Stomach (tissue), 4 donors: ENCODE measurements at regions not wholly inside any gene's neighbourhood (a gene's known extent, or its start where the extent isn't known, plus 50 kb on each side); places are given as distances from the start of the nearest gene placed in this dataset.

Source experiments
- EP300 ChIP-seq: sonication (generic); formaldehyde crosslinking; IDR thresholded peaks from one replicate; pipeline ENCODE4 v1.6.1; 2017; ENCODE audit warnings: antibody characterized with exemption
- POLR2A ChIP-seq, 4 donors: fragments of 450-650 bp; IDR thresholded peaks; one replicate each; pipeline ENCODE4 v1.6.1; 2016; ENCODE audit warnings: antibody characterized with exemption in 4 of 4, control low read depth in 2 of 4, mild to moderate bottlenecking in 1 of 4, moderate library complexity in 1 of 4
- POLR2AphosphoS5 ChIP-seq, 3 donors: sonication (generic); formaldehyde crosslinking; IDR thresholded peaks; one replicate each; pipeline ENCODE4 v1.6.1; 2016; ENCODE audit warnings: antibody characterized with exemption in 3 of 3
- TF ChIP-seq, protein P1 (sequence below), 7 experiments: fragments of 450-650 bp in 4 of 7; fragments of 200-600 bp in 3 of 7; sonication (generic) in 3 of 7; IDR thresholded peaks; one replicate each; pipeline ENCODE4 v1.5.1; 2016 to 2019; ENCODE audit warnings: antibody characterized with exemption in 7 of 7, control low read depth in 2 of 7, mild to moderate bottlenecking in 1 of 7

DNA sequence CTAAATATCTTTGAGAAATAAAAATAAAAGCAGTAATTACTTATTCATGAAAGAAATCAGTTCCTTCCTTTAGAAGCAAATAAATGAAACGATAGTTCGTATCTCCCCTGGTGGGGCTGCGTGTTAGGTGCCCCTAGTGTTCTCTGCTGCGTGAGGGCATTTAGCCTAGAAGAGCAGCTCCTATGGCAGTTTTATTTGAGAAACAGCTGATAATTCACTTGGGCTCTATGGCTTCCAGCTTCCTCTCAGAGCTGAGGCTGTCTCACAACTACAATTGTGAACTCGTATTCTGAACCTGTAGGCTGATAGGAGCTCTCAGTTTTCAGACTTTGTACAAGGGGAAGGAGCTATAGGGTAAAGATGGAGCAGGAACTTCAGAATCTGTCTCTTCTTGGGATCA is 540.0 kb upstream of the MAP3K7 start:
- TF ChIP-seq, protein P1, sequence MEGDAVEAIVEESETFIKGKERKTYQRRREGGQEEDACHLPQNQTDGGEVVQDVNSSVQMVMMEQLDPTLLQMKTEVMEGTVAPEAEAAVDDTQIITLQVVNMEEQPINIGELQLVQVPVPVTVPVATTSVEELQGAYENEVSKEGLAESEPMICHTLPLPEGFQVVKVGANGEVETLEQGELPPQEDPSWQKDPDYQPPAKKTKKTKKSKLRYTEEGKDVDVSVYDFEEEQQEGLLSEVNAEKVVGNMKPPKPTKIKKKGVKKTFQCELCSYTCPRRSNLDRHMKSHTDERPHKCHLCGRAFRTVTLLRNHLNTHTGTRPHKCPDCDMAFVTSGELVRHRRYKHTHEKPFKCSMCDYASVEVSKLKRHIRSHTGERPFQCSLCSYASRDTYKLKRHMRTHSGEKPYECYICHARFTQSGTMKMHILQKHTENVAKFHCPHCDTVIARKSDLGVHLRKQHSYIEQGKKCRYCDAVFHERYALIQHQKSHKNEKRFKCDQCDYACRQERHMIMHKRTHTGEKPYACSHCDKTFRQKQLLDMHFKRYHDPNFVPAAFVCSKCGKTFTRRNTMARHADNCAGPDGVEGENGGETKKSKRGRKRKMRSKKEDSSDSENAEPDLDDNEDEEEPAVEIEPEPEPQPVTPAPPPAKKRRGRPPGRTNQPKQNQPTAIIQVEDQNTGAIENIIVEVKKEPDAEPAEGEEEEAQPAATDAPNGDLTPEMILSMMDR (IDR thresholded peaks at IDR 0.05), result no peak
- TF ChIP-seq POLR2A (IDR thresholded peaks at IDR 0.05) (no peak), EP300 (no peak), POLR2AphosphoS5 (IDR thresholded peaks at IDR 0.05) (no peak)
